ENCODE measurements at regions not wholly inside any gene's neighbourhood (a gene's known extent, or its start where the extent isn't known, plus 50 kb on each side); places are given as distances from the start of the nearest gene placed in this dataset.

DNA sequence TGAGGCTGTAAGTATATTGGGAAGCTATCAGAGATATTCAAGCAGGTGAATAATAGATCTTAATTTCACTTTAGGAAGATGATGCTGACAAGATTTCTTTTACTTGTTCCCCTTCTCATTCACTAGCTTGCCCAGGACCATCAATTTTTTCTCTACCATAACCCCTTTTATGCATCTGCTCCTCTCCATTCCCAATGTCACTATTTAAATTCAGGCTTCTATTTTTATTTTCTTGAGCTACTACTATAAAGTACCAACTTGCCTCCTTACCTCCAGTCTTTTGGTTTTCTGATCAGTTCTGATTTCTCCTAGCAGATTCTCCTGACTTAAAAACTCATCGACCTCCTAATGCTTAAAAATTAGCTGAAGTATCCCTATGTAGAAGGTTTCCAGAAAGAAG is 97.7 kb upstream of the SMIM30 start:
- no peaks in the 10 kb centered on the region for H3K9me3 ChIP-seq
- H3K27ac ChIP-seq = no peak overlapping the region
- no peaks in the 10 kb centered on the region for H3K36me3 ChIP-seq
- no peaks in the 10 kb centered on the region for H3K27me3 ChIP-seq (replicated peaks; ENCODE audit: insufficient read depth)
- H3K4me3 ChIP-seq = no peak overlapping the region
- intact Hi-C loops (cut with DNase I) = no loop called here
- DNase-seq (ENCODE audit: low spot score) = no peak
- TF ChIP-seq, protein P1, sequence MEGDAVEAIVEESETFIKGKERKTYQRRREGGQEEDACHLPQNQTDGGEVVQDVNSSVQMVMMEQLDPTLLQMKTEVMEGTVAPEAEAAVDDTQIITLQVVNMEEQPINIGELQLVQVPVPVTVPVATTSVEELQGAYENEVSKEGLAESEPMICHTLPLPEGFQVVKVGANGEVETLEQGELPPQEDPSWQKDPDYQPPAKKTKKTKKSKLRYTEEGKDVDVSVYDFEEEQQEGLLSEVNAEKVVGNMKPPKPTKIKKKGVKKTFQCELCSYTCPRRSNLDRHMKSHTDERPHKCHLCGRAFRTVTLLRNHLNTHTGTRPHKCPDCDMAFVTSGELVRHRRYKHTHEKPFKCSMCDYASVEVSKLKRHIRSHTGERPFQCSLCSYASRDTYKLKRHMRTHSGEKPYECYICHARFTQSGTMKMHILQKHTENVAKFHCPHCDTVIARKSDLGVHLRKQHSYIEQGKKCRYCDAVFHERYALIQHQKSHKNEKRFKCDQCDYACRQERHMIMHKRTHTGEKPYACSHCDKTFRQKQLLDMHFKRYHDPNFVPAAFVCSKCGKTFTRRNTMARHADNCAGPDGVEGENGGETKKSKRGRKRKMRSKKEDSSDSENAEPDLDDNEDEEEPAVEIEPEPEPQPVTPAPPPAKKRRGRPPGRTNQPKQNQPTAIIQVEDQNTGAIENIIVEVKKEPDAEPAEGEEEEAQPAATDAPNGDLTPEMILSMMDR (IDR thresholded peaks at IDR 0.05) = no peak
- TF ChIP-seq POLR2AphosphoS5 (IDR thresholded peaks at IDR 0.05) (no peak), POLR2A (IDR thresholded peaks at IDR 0.05) (no peak)
- no peaks in the 10 kb centered on the region for H3K4me1 ChIP-seq (replicated peaks)
- 86% methylated on average over 1 of the region's 1 CpG for WGBS

DNA sequence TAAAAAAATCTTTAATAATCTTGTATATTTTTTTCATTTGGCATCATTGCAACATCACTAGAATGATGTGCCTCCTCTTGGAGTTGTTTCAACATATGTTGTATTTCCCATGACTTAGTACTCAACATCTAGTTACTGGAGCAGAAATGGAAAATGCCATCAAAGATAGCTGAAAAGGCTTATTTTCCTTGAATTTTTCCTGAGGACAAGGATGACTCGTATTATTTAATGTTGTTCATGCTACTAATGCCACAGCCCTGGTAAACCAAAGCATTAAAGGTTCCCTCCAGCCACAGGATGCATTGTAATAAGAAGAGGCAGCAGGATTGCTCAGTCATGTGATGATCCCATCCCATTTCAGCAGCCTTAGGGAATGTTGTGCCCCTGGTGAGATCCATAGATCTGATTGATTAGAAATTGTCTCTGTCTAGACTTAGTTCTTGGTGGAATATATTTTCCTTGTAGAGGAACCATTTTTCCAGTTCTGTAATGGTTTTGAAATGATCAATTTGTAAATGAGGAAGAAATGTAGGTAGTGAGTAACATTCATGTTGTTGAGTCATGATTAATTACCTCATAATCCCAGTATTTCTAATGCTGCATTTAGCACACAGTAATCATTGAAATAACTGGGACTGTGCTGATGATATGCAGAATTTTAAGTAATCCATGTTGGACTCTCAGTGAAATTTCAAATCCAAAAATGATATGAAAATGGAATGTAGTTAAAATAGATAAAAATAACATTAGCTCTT is 91.3 kb upstream of the SMIM30 start:
- WGBS = 94% methylated on average over 1 of the region's 1 CpG
- H3K9me3 ChIP-seq = no peaks in the 10 kb centered on the region

DNA sequence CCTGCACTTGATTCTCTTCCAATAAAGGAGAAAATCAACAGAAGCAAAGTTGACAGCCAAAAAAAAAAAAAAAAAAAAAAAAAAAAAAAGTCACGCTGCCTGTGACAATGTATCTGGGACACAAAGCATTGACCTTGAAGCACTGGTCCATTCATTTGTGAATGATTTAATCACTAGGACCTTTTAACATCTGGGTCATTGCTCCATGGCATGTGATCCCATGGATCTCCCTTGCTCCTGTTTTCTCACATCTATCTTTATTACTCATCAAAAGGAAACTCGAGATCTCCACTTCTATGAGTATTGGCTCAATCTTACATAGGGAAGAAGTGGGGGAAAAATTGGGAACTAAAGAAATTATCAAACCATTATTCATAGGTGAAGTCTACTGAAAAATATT is 89.6 kb upstream of the SMIM30 start:
- 63% methylated on average over 2 of the region's 2 CpGs for WGBS

More for the DNA sequence above, 91.3 kb upstream of the SMIM30 start:
- intact Hi-C loops (cut with DNase I) = no loop called here
- Histone ChIP-seq H3K27me3 (replicated peaks; ENCODE audit: insufficient read depth) (no peaks in the 10 kb centered on the region), H3K36me3 (no peaks in the 10 kb centered on the region), H3K4me1 (replicated peaks) (no peaks in the 10 kb centered on the region), H3K27ac (no peak overlapping the region), H3K4me3 (no peak overlapping the region)
- TF ChIP-seq, protein P1 (IDR thresholded peaks at IDR 0.05) = no peak
- no peak for TF ChIP-seq POLR2A (IDR thresholded peaks at IDR 0.05)
- TF ChIP-seq POLR2AphosphoS5 (IDR thresholded peaks at IDR 0.05) = no peak
- DNase-seq (ENCODE audit: low spot score) = no peak

DNA sequence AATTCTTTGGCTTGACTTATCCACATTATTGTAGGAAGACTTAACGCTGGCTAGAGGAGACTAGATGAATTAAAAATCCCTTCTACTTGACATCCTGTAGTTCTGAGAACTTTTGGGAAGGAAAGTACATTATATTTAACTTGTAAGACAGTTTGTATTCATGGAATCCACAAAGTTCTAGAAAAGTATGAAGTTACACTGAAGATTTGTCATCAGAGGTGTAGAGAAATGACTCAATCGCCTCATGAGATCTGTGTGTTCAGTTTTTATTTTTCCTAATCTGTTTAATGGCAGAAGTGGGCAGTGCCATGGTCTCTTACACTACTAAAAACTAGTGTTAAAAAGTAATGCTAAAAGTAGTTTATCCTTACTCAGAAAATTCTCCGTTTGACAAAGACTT is 89.1 kb upstream of the SMIM30 start:
- WGBS = 88% methylated on average over 3 of the region's 3 CpGs
- H3K4me1 ChIP-seq (replicated peaks) = no peaks in the 10 kb centered on the region
- TF ChIP-seq, protein P1 (IDR thresholded peaks at IDR 0.05) = no peak
- TF ChIP-seq POLR2AphosphoS5 (IDR thresholded peaks at IDR 0.05) (no peak), POLR2A (IDR thresholded peaks at IDR 0.05) (no peak)
- H3K27me3 ChIP-seq (replicated peaks; ENCODE audit: insufficient read depth) = no peaks in the 10 kb centered on the region
- intact Hi-C loops (cut with DNase I) = no loop called here
- no peaks in the 10 kb centered on the region for H3K9me3 ChIP-seq
- H3K36me3 ChIP-seq = no peaks in the 10 kb centered on the region
- no peak overlapping the region for H3K27ac ChIP-seq
- H3K4me3 ChIP-seq = no peak overlapping the region
- DNase-seq (ENCODE audit: low spot score) = no peak

More for the DNA sequence above, 89.6 kb upstream of the SMIM30 start:
- intact Hi-C loops (cut with DNase I) = no loop called here
- Histone ChIP-seq H3K9me3 (no peaks in the 10 kb centered on the region), H3K27me3 (replicated peaks; ENCODE audit: insufficient read depth) (no peaks in the 10 kb centered on the region), H3K36me3 (no peaks in the 10 kb centered on the region), H3K4me3 (no peak overlapping the region), H3K4me1 (replicated peaks) (no peaks in the 10 kb centered on the region), H3K27ac (no peak overlapping the region)
- TF ChIP-seq POLR2A (IDR thresholded peaks at IDR 0.05) = no peak
- TF ChIP-seq, protein P1 (IDR thresholded peaks at IDR 0.05) = no peak
- no peak for TF ChIP-seq POLR2AphosphoS5 (IDR thresholded peaks at IDR 0.05)
- no peak for DNase-seq (ENCODE audit: low spot score)

DNA sequence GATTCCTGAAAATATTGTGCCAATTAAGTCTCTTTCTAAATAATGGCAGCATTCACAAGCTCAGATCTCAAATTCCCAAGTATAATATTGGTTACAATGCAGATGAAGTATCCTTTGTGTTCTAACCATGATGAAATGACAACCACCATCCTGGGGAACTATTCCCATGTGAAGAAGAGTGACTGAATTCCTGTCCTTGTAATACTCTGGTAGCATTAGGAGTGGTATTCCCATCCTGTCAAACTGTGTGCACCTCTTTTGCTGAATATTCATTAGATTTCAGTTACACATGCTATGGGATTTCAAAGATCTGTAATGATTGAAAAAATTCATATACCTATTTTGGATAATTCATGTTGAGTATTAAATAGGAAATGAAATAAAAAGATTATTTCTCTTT is 86.1 kb upstream of the SMIM30 start:
- Histone ChIP-seq H3K4me1 (replicated peaks) (no peaks in the 10 kb centered on the region), H3K27me3 (replicated peaks; ENCODE audit: insufficient read depth) (no peaks in the 10 kb centered on the region), H3K4me3 (no peak overlapping the region), H3K27ac (no peak overlapping the region), H3K9me3 (no peaks in the 10 kb centered on the region), H3K36me3 (no peaks in the 10 kb centered on the region)
- no peak for TF ChIP-seq POLR2AphosphoS5 (IDR thresholded peaks at IDR 0.05)
- TF ChIP-seq, protein P1 (IDR thresholded peaks at IDR 0.05) = no peak
- no peak for TF ChIP-seq POLR2A (IDR thresholded peaks at IDR 0.05)
- intact Hi-C loops (cut with DNase I) = no loop called here
- DNase-seq (ENCODE audit: low spot score) = no peak
